H1 (cell line): ENCODE measurements at regions not wholly inside any gene's neighbourhood (a gene's known extent, or its start where the extent isn't known, plus 50 kb on each side); places are given as distances from the start of the nearest gene placed in this dataset.

ENCODE experiments used
- CTCF ChIA-PET: fragments of 300-600 bp; sonication (Branson Sonifier 250); formaldehyde crosslinking; loops from one replicate; lab custom pipeline; 2021; ENCODE audit not compliant: partially characterized antibody; lab: Charles Lee
- POLR2A ChIA-PET: fragments of 300-600 bp; sonication (Branson Sonifier 250); formaldehyde crosslinking; loops from one replicate; lab custom pipeline; 2021; ENCODE audit warnings: inconsistent platforms; ENCODE audit not compliant: partially characterized antibody; lab: Charles Lee
- DNase-seq, 2 experiments: peaks; one replicate each; pipeline versions ENCODE4 v3.0.0 to v3.0.0-alpha.2; 2010 to 2022; ENCODE audit warnings: low spot score in 2 of 2, low read depth in 1 of 2, mixed read lengths in 1 of 2
- FAIRE-seq: peaks from 2 replicates; lab custom pipeline; 2011; peaks lifted over from hg19 to GRCh38; lab: Jason Lieb, UNC
- H2AFZ ChIP-seq: 2 replicates; pipeline ENCODE4 v1.8.1; 2012; ENCODE audit warnings: low read length, inconsistent platforms
- H2AK5ac ChIP-seq: 2 replicates; pipeline ENCODE4 v1.6.1; 2013; ENCODE audit warnings: low read depth, low read length
- H2BK120ac ChIP-seq: replicated peaks from 2 replicates; pipeline ENCODE3; 2013; ENCODE audit warnings: low read depth, low read length, inconsistent platforms
- H2BK12ac ChIP-seq: 2 replicates; pipeline ENCODE4 v1.6.1; 2013; ENCODE audit warnings: low read depth, low read length
- H2BK15ac ChIP-seq: 2 replicates; pipeline ENCODE4 v1.6.1; 2013; ENCODE audit warnings: low read length
- H2BK20ac ChIP-seq: 2 replicates; pipeline ENCODE4 v1.6.1; 2013; ENCODE audit warnings: low read length
- H2BK5ac ChIP-seq: 2 replicates; pipeline ENCODE4 v1.6.1; 2013; ENCODE audit warnings: low read depth, low read length
- H3K14ac ChIP-seq: 2 replicates; pipeline ENCODE4 v1.6.1; 2013; ENCODE audit warnings: inconsistent platforms; ENCODE audit not compliant: insufficient read length
- H3K18ac ChIP-seq: 2 replicates; pipeline ENCODE4 v1.6.1; 2013; ENCODE audit warnings: low read length; ENCODE audit errors: extremely low read depth
- H3K23ac ChIP-seq: 2 replicates; pipeline ENCODE4 v1.6.1; 2013; ENCODE audit warnings: inconsistent platforms; ENCODE audit not compliant: insufficient read length
- H3K23me2 ChIP-seq: 2 replicates; pipeline ENCODE4 v1.6.1; 2013; ENCODE audit warnings: low read depth, low read length
- H3K27ac ChIP-seq: 2 replicates; pipeline ENCODE4 v1.6.1; 2011; ENCODE audit warnings: low read depth, low read length, inconsistent platforms
- H3K27me3 ChIP-seq, 4 experiments: replicated peaks in 1 of 4; 1 replicate in 1 of 4; 2 replicates in 3 of 4; pipeline versions ENCODE4 v1.6.1 to v1.8.1; 2011 to 2013; ENCODE audit warnings: low read length in 3 of 4, mild to moderate bottlenecking in 3 of 4, inconsistent platforms in 2 of 4, mixed read lengths in 2 of 4, moderate library complexity in 1 of 4; ENCODE audit not compliant: control insufficient read depth in 3 of 4, insufficient read depth in 3 of 4; ENCODE audit errors: extremely low read depth in 1 of 4
- H3K36me3 ChIP-seq, 4 experiments: 2 replicates each; pipeline versions ENCODE4 v1.6.1 to v1.8.1; 2011 to 2013; ENCODE audit warnings: mild to moderate bottlenecking in 4 of 4, low read length in 3 of 4, moderate library complexity in 2 of 4, control low read depth in 1 of 4, inconsistent platforms in 1 of 4; ENCODE audit not compliant: insufficient read depth in 4 of 4, control insufficient read depth in 2 of 4
- H3K4ac ChIP-seq: replicated peaks from 2 replicates; pipeline ENCODE3; 2013; ENCODE audit warnings: low read length, low read depth, mixed read lengths, inconsistent platforms; ENCODE audit not compliant: insufficient read length
- H3K4me1 ChIP-seq, 4 experiments: replicated peaks in 1 of 4; 1 replicate in 1 of 4; 2 replicates in 3 of 4; pipeline versions ENCODE4 v1.6.1 to v1.8.1; 2011 to 2013; ENCODE audit warnings: low read length in 3 of 4, inconsistent platforms in 2 of 4, mixed read lengths in 1 of 4; ENCODE audit not compliant: insufficient read depth in 4 of 4, control insufficient read depth in 3 of 4
- H3K4me2 ChIP-seq, 2 experiments: 2 replicates each; pipeline versions ENCODE4 v1.6.1 to v1.8.1; 2011 to 2013; ENCODE audit warnings: low read depth in 2 of 2, low read length in 2 of 2, control low read depth in 1 of 2, inconsistent platforms in 1 of 2, mild to moderate bottlenecking in 1 of 2; ENCODE audit not compliant: insufficient read depth in 1 of 2
- H3K4me3 ChIP-seq, 4 experiments: fragments of 200-600, 300-600 bp in 1 of 4; sonication (generic), shearing (Covaris generic), sonication (Bioruptor Twin) in 1 of 4; 2 replicates each; pipeline versions ENCODE4 v1.5.1 to v1.8.1; 2011 to 2016; ENCODE audit warnings: low read length in 4 of 4, low read depth in 3 of 4, control low read depth in 2 of 4, inconsistent platforms in 2 of 4, mild to moderate bottlenecking in 2 of 4, mixed read lengths in 1 of 4, moderate library complexity in 1 of 4; ENCODE audit not compliant: insufficient read depth in 2 of 4; ENCODE audit errors: extremely low read depth in 1 of 4
- H3K56ac ChIP-seq: replicated peaks from 2 replicates; pipeline ENCODE3; 2013; ENCODE audit warnings: low read depth, mild to moderate bottlenecking, mixed read lengths, low read length, inconsistent platforms; ENCODE audit not compliant: insufficient read length
- H3K79me1 ChIP-seq: 2 replicates; pipeline ENCODE4 v1.6.1; 2013; ENCODE audit warnings: low read depth, low read length, control low read depth
- H3K79me2 ChIP-seq, 2 experiments: 2 replicates each; pipeline versions ENCODE4 v1.6.1 to v1.8.1; 2012 to 2013; ENCODE audit warnings: low read length in 2 of 2, mild to moderate bottlenecking in 2 of 2, inconsistent platforms in 1 of 2; ENCODE audit not compliant: insufficient read depth in 2 of 2, control insufficient read depth in 1 of 2
- H3K9ac ChIP-seq, 4 experiments: replicated peaks in 1 of 4; 1 replicate in 1 of 4; 2 replicates in 3 of 4; pipeline versions ENCODE4 v1.6.1 to v1.8.1; 2011 to 2013; ENCODE audit warnings: low read depth in 3 of 4, low read length in 3 of 4, control low read depth in 2 of 4, mild to moderate bottlenecking in 2 of 4, moderate library complexity in 2 of 4, inconsistent platforms in 1 of 4; ENCODE audit errors: extremely low read depth in 1 of 4
- H3K9me3 ChIP-seq, 2 experiments: 2 replicates each; pipeline versions ENCODE4 v1.6.1 to v1.8.1; 2012 to 2013; ENCODE audit warnings: mild to moderate bottlenecking in 2 of 2, moderate library complexity in 2 of 2, control low read depth in 1 of 2, inconsistent platforms in 1 of 2, low read depth in 1 of 2, low read length in 1 of 2, mixed read lengths in 1 of 2; ENCODE audit not compliant: insufficient read depth in 2 of 2
- H4K20me1 ChIP-seq, 2 experiments: replicated peaks in 1 of 2; 2 replicates each; pipeline versions ENCODE3 to v1.8.1; 2011 to 2013; ENCODE audit warnings: inconsistent platforms in 2 of 2, low read length in 2 of 2, mild to moderate bottlenecking in 1 of 2; ENCODE audit not compliant: insufficient read depth in 2 of 2, control insufficient read depth in 1 of 2
- H4K5ac ChIP-seq: 2 replicates; pipeline ENCODE4 v1.6.1; 2013; ENCODE audit warnings: low read length, low read depth, mixed read lengths, inconsistent platforms; ENCODE audit not compliant: insufficient read length
- H4K8ac ChIP-seq: 2 replicates; pipeline ENCODE4 v1.8.0; 2013; ENCODE audit warnings: mild to moderate bottlenecking, moderate library complexity, low read length, inconsistent platforms; ENCODE audit not compliant: insufficient read depth; ENCODE audit errors: extremely low read depth
- H4K91ac ChIP-seq: replicated peaks from 2 replicates; pipeline ENCODE3; 2013; ENCODE audit warnings: low read length, mixed read lengths, inconsistent platforms; ENCODE audit not compliant: insufficient read length
- BCL11A ChIP-seq, 2 experiments: IDR thresholded peaks; one replicate each; pipeline ENCODE4 v1.6.1; 2011; ENCODE audit warnings: low read depth in 2 of 2, low read length in 2 of 2, mild to moderate bottlenecking in 2 of 2
- CHD2 ChIP-seq: IDR thresholded peaks from 2 replicates; pipeline ENCODE4 v1.6.1; 2012; ENCODE audit warnings: low read length, improper control_type of control experiment
- CREB1 ChIP-seq: IDR thresholded peaks from 2 replicates; pipeline ENCODE4 v1.6.1; 2012; ENCODE audit warnings: inconsistent platforms
- EP300 ChIP-seq, 2 experiments: IDR thresholded peaks; 1 replicate in 1 of 2; 2 replicates in 1 of 2; pipeline ENCODE4 v1.6.1; 2011 to 2012; ENCODE audit warnings: low read depth in 2 of 2, low read length in 2 of 2, mild to moderate bottlenecking in 2 of 2, borderline replicate concordance in 1 of 2, inconsistent platforms in 1 of 2, moderate library complexity in 1 of 2
- GABPA ChIP-seq: IDR thresholded peaks from 2 replicates; pipeline ENCODE4 v1.6.1; 2011; ENCODE audit warnings: mild to moderate bottlenecking, low read length, moderate library complexity, borderline replicate concordance; ENCODE audit not compliant: insufficient read depth
- PHF8 ChIP-seq: fragments of 200-600 bp; sonication (generic); conservative IDR thresholded peaks from 2 replicates; pipeline ENCODE4 v1.7.1; 2012; ENCODE audit warnings: low read depth, mild to moderate bottlenecking, inconsistent platforms, low read length, moderate library complexity
- SP2 ChIP-seq: IDR thresholded peaks from 2 replicates; pipeline ENCODE4 v1.6.1; 2012; ENCODE audit warnings: mild to moderate bottlenecking, low read length, inconsistent platforms
- TBP ChIP-seq: IDR thresholded peaks from 2 replicates; pipeline ENCODE4 v1.6.1; 2011; ENCODE audit warnings: low read depth, low read length, improper control_type of control experiment
- WGBS, 2 experiments: shearing (Covaris generic) in 1 of 2; methylation state at CpG; one replicate each; pipeline versions ENCODE4 v1.1.6 to v1.1.7; 2013 to 2015; ENCODE audit warnings: low lambda C conversion rate in 2 of 2, mixed read lengths in 2 of 2, inconsistent platforms in 1 of 2, low coverage in 1 of 2, missing lambda C conversion rate in 1 of 2; ENCODE audit not compliant: insufficient replicate concordance in 2 of 2, insufficient coverage in 1 of 2, insufficient read length in 1 of 2; ENCODE audit errors: extremely low coverage in 1 of 2, missing lambda C conversion rate in 1 of 2; 5-methylcytosine and 5-hydroxymethylcytosine counted together

GRCh38 chr13:34696296-34696695, 245.8 kb upstream of the NBEA start:
- Histone ChIP-seq H2BK15ac (no peak overlapping the region), H2BK5ac (no peak overlapping the region), H3K79me2 (no peaks in the 10 kb centered on the region), H3K23ac (no peak overlapping the region), H3K56ac (no peak overlapping the region), H3K23me2 (no peaks in the 10 kb centered on the region; the same call in 1 of the 2 replicates), H4K5ac (no peak overlapping the region), H3K9ac (no peak overlapping the region), H3K79me1 (no peaks in the 10 kb centered on the region), H2BK12ac (no peak overlapping the region), H4K20me1 (no peaks in the 10 kb centered on the region), H3K18ac (no peak overlapping the region), H3K9me3 (no peaks in the 10 kb centered on the region), H4K91ac (no peak overlapping the region), H3K4me1 (no peaks in the 10 kb centered on the region), H2AFZ (no peak overlapping the region), H4K8ac (no peak overlapping the region), H3K4ac (no peak overlapping the region)
- POLR2A ChIA-PET: no interaction called here
- WGBS, 2 experiments: 94% methylated on average over 5 of the region's 5 CpGs; no CpG with 5 or more reads in 1 of the 2 experiments
- TF ChIP-seq TBP (no peak), CHD2 (no peak), PHF8 (no peak), EP300 (IDR thresholded peaks at IDR 0.05; ENCODE audit: borderline replicate concordance in 1 of 2, low read depth in 2 of 2, low read length in 2 of 2) (no peak), CREB1 (no peak), SP2 (no peak), GABPA (no peak), BCL11A (IDR thresholded peaks at IDR 0.05; ENCODE audit: low read depth in 2 of 2, low read length in 2 of 2) (no peak)
- TF ChIP-seq, all 59 proteins: peak for 0
- Histone ChIP-seq H3K36me3 (no peaks in the 10 kb centered on the region), H3K14ac (no peak overlapping the region), H2AK5ac (no peak overlapping the region), H2BK120ac (no peak overlapping the region), H2BK20ac (no peak overlapping the region), H3K4me3 (no peak overlapping the region), H3K4me2 (no peak overlapping the region), H3K27ac (no peak overlapping the region), H3K27me3 (no peaks in the 10 kb centered on the region)
- no peak for FAIRE-seq
- CTCF ChIA-PET: interaction anchor here (0.6 to 1.5 kb wide), 3 partner anchors 9 to 56 kb away, joined by 3 to 5 read pairs (median 4); no protein-coding TSS in a partner anchor
- no peak for DNase-seq
